ENCODE measurements at regions not wholly inside any gene's neighbourhood (a gene's known extent, or its start where the extent isn't known, plus 50 kb on each side); places are given as distances from the start of the nearest gene placed in this dataset.
"Not testable (repeated sequence)": the region's sequence is repeated elsewhere in the genome, so short reads cannot be mapped to it uniquely, and the experiment has no call there.

- Histone ChIP-seq H3K27ac (ENCODE audit: low read depth, low read length) (no peak overlapping the region), H3K9ac (ENCODE audit: low read length) (no peak overlapping the region), H3K4me3 (ENCODE audit: low read length) (no peak overlapping the region), H3K27me3 (ENCODE audit: control insufficient read depth, insufficient read depth, low read length) (no peaks in the 10 kb centered on the region), H3K4me1 (ENCODE audit: control insufficient read depth, insufficient read depth, low read length) (no peaks in the 10 kb centered on the region), H3K36me3 (ENCODE audit: control insufficient read depth, insufficient read depth, low read length) (no peaks in the 10 kb centered on the region)
Observed at GRCh38 chr3:115409596-115409995, 213.7 kb upstream of the GAP43 start.

GRCh38 chr3:115414610-115415009 is 208.7 kb upstream of the GAP43 start:
- H3K27ac ChIP-seq (ENCODE audit: low read depth, low read length); H3K27me3 ChIP-seq (ENCODE audit: control insufficient read depth, insufficient read depth, low read length); H3K9ac ChIP-seq (ENCODE audit: low read length); H3K36me3 ChIP-seq (ENCODE audit: control insufficient read depth, insufficient read depth, low read length); H3K4me3 ChIP-seq (ENCODE audit: low read length); H3K4me1 ChIP-seq (ENCODE audit: control insufficient read depth, insufficient read depth, low read length): not testable (repeated sequence)

GRCh38 chr3:115415246-115415996 is 207.9 kb upstream of the GAP43 start:
- no peak overlapping the region for H3K9ac ChIP-seq (ENCODE audit: low read length)
- no peaks in the 10 kb centered on the region for H3K36me3 ChIP-seq (ENCODE audit: control insufficient read depth, insufficient read depth, low read length)
- H3K27ac ChIP-seq (ENCODE audit: low read depth, low read length), result no peak overlapping the region
- no peaks in the 10 kb centered on the region for H3K4me1 ChIP-seq (ENCODE audit: control insufficient read depth, insufficient read depth, low read length)
- H3K27me3 ChIP-seq (ENCODE audit: control insufficient read depth, insufficient read depth, low read length), result no peaks in the 10 kb centered on the region
- H3K4me3 ChIP-seq (ENCODE audit: low read length), result no peak overlapping the region

- Histone ChIP-seq H3K27ac (ENCODE audit: low read depth, low read length) (no peak overlapping the region), H3K36me3 (ENCODE audit: control insufficient read depth, insufficient read depth, low read length) (no peaks in the 10 kb centered on the region), H3K9ac (ENCODE audit: low read length) (no peak overlapping the region), H3K27me3 (ENCODE audit: control insufficient read depth, insufficient read depth, low read length) (no peaks in the 10 kb centered on the region), H3K4me1 (ENCODE audit: control insufficient read depth, insufficient read depth, low read length) (no peaks in the 10 kb centered on the region), H3K4me3 (ENCODE audit: low read length) (no peak overlapping the region)
Observed at GRCh38 chr3:115418583-115418982, 204.7 kb upstream of the GAP43 start.

- Histone ChIP-seq H3K9ac (ENCODE audit: low read length) (no peak overlapping the region), H3K36me3 (ENCODE audit: control insufficient read depth, insufficient read depth, low read length) (no peaks in the 10 kb centered on the region), H3K4me1 (ENCODE audit: control insufficient read depth, insufficient read depth, low read length) (no peaks in the 10 kb centered on the region), H3K27ac (ENCODE audit: low read depth, low read length) (no peak overlapping the region), H3K4me3 (ENCODE audit: low read length) (no peak overlapping the region), H3K27me3 (ENCODE audit: control insufficient read depth, insufficient read depth, low read length) (no peaks in the 10 kb centered on the region)
Observed at GRCh38 chr3:115420086-115420485, 203.2 kb upstream of the GAP43 start.

- Histone ChIP-seq H3K4me3 (ENCODE audit: low read length) (no peak overlapping the region), H3K4me1 (ENCODE audit: control insufficient read depth, insufficient read depth, low read length) (no peaks in the 10 kb centered on the region), H3K27ac (ENCODE audit: low read depth, low read length) (no peak overlapping the region), H3K36me3 (ENCODE audit: control insufficient read depth, insufficient read depth, low read length) (no peaks in the 10 kb centered on the region), H3K9ac (ENCODE audit: low read length) (no peak overlapping the region), H3K27me3 (ENCODE audit: control insufficient read depth, insufficient read depth, low read length) (no peaks in the 10 kb centered on the region)
Observed at GRCh38 chr3:115423170-115423569, 200.1 kb upstream of the GAP43 start.

GRCh38 chr3:115428841-115429240 is 194.5 kb upstream of the GAP43 start:
- Histone ChIP-seq H3K36me3 (ENCODE audit: control insufficient read depth, insufficient read depth, low read length) (no peaks in the 10 kb centered on the region), H3K4me1 (ENCODE audit: control insufficient read depth, insufficient read depth, low read length) (no peaks in the 10 kb centered on the region), H3K27me3 (ENCODE audit: control insufficient read depth, insufficient read depth, low read length) (no peaks in the 10 kb centered on the region), H3K9ac (ENCODE audit: low read length) (no peak overlapping the region), H3K4me3 (ENCODE audit: low read length) (no peak overlapping the region), H3K27ac (ENCODE audit: low read depth, low read length) (no peak overlapping the region)

- no peak overlapping the region for H3K9ac ChIP-seq (ENCODE audit: low read length)
- H3K36me3 ChIP-seq (ENCODE audit: control insufficient read depth, insufficient read depth, low read length), result no peaks in the 10 kb centered on the region
- no peaks in the 10 kb centered on the region for H3K27me3 ChIP-seq (ENCODE audit: control insufficient read depth, insufficient read depth, low read length)
- H3K4me3 ChIP-seq (ENCODE audit: low read length), result no peak overlapping the region
- no peaks in the 10 kb centered on the region for H3K4me1 ChIP-seq (ENCODE audit: control insufficient read depth, insufficient read depth, low read length)
- no peak overlapping the region for H3K27ac ChIP-seq (ENCODE audit: low read depth, low read length)
Observed at GRCh38 chr3:115436767-115437301, 186.5 kb upstream of the GAP43 start.

- H3K36me3 ChIP-seq (ENCODE audit: control insufficient read depth, insufficient read depth, low read length), result no peaks in the 10 kb centered on the region
- H3K9ac ChIP-seq (ENCODE audit: low read length), result no peak overlapping the region
- H3K27ac ChIP-seq (ENCODE audit: low read depth, low read length), result no peak overlapping the region
- no peak overlapping the region for H3K4me3 ChIP-seq (ENCODE audit: low read length)
- H3K27me3 ChIP-seq (ENCODE audit: control insufficient read depth, insufficient read depth, low read length), result no peaks in the 10 kb centered on the region
- H3K4me1 ChIP-seq (ENCODE audit: control insufficient read depth, insufficient read depth, low read length), result no peaks in the 10 kb centered on the region
Observed at GRCh38 chr3:115438799-115439198, 184.5 kb upstream of the GAP43 start.

GRCh38 chr3:115445559-115445958 is 177.8 kb upstream of the GAP43 start:
- Histone ChIP-seq H3K36me3 (ENCODE audit: control insufficient read depth, insufficient read depth, low read length) (no peaks in the 10 kb centered on the region), H3K27me3 (ENCODE audit: control insufficient read depth, insufficient read depth, low read length) (no peaks in the 10 kb centered on the region), H3K4me1 (ENCODE audit: control insufficient read depth, insufficient read depth, low read length) (no peaks in the 10 kb centered on the region), H3K9ac (ENCODE audit: low read length) (no peak overlapping the region), H3K4me3 (ENCODE audit: low read length) (no peak overlapping the region), H3K27ac (ENCODE audit: low read depth, low read length) (no peak overlapping the region)

- Histone ChIP-seq H3K36me3 (ENCODE audit: control insufficient read depth, insufficient read depth, low read length) (no peaks in the 10 kb centered on the region), H3K9ac (ENCODE audit: low read length) (no peak overlapping the region), H3K27me3 (ENCODE audit: control insufficient read depth, insufficient read depth, low read length) (no peaks in the 10 kb centered on the region), H3K4me3 (ENCODE audit: low read length) (no peak overlapping the region), H3K4me1 (ENCODE audit: control insufficient read depth, insufficient read depth, low read length) (no peaks in the 10 kb centered on the region), H3K27ac (ENCODE audit: low read depth, low read length) (no peak overlapping the region)
Observed at GRCh38 chr3:115448851-115449250, 174.5 kb upstream of the GAP43 start.

GRCh38 chr3:115450036-115450435 is 173.3 kb upstream of the GAP43 start:
- H3K36me3 ChIP-seq (ENCODE audit: control insufficient read depth, insufficient read depth, low read length), result no peaks in the 10 kb centered on the region
- no peak overlapping the region for H3K4me3 ChIP-seq (ENCODE audit: low read length)
- H3K4me1 ChIP-seq (ENCODE audit: control insufficient read depth, insufficient read depth, low read length), result no peaks in the 10 kb centered on the region
- H3K27me3 ChIP-seq (ENCODE audit: control insufficient read depth, insufficient read depth, low read length), result no peaks in the 10 kb centered on the region
- H3K27ac ChIP-seq (ENCODE audit: low read depth, low read length), result no peak overlapping the region
- no peak overlapping the region for H3K9ac ChIP-seq (ENCODE audit: low read length)

GRCh38 chr3:115464036-115464435 is 159.3 kb upstream of the GAP43 start:
- Histone ChIP-seq H3K4me1 (ENCODE audit: control insufficient read depth, insufficient read depth, low read length) (no peaks in the 10 kb centered on the region), H3K27ac (ENCODE audit: low read depth, low read length) (no peak overlapping the region), H3K27me3 (ENCODE audit: control insufficient read depth, insufficient read depth, low read length) (no peaks in the 10 kb centered on the region), H3K4me3 (ENCODE audit: low read length) (no peak overlapping the region), H3K36me3 (ENCODE audit: control insufficient read depth, insufficient read depth, low read length) (no peaks in the 10 kb centered on the region), H3K9ac (ENCODE audit: low read length) (no peak overlapping the region)

All from rectal smooth muscle tissue (tissue), 1 donor.